GM18517 (cell line): ENCODE measurements at regions not wholly inside any gene's neighbourhood (a gene's known extent, or its start where the extent isn't known, plus 50 kb on each side); places are given as distances from the start of the nearest gene placed in this dataset.

Experiments used
- ATAC-seq: cut with Tn5 transposase; IDR thresholded peaks from one replicate; pipeline ENCODE4 v1.9.1; 2021; ENCODE audit warnings: mild to moderate bottlenecking, moderate library complexity; ENCODE audit not compliant: unreplicated experiment

DNA sequence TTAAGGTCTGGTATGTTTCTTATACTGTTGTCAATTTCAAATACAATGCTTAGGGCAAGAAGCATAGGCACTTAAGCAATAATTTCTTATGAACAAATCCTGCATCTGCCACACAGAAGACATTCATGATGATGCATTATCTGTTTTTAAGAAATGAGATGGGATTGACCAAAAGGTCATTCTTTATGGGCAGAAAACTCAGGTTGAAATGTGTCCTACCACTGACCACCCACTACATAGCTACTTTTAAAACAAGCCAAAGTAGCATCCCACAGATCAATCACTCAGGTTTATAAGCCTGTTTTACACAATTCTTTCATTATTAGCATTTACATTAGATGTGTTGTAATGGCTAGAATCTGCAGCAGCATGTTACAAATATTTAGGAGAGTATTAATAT lies 617.8 kb downstream of the PCDH7 start:
- no peak for ATAC-seq

DNA sequence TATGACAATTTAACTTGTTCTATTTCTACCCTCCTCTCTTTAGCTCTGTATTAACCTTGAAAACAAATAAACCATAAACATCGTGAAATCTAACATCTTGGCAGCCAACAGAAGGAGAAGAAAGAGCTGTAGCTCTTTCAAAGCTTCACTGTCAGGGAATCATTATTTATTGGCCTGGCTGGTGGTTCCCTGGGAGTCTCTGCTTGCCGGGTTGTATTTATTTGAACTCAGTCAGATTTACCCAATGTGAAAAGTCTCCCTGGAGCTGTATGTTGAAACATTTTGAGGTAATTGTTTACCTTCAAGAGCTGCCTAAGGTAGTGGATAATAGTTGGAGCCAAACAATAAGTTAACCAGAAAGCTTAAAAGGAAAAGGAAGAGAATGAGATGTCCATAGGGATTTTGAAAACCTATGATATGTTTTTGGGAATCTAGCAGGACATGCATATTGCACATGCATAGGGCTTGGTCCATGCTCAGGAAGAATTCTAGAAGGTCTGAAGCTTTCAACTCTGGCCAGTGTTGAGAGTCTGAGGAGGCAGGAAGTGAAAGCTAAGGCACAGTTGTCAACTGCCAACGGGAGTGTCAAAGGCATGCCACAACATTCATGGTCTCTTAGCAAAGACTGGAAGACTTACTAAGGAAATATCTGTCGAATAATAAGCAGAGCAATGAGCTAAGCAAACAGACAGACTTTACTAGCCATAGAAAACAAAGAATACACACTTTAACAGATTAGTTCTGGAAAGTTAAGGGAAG lies 621.6 kb downstream of the PCDH7 start:
- no peak for ATAC-seq

DNA sequence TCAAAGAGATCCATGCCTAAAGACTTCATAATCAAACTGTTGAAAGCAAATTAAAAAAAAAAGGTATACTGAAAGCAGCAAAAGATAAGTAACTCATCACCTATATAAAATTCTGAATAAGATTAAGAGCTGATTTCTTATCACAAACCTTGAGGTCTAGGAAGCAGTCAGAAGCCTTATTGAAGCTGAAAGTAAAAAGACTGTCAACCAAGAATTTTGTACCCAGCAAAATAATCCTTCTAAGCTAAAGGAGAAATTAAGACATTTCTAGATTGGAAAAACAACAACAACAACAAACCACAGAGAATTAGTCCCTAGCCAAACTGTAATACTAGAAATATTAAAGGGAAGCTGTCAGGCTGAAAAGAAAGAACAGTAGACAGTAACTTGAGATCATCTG lies 622.9 kb downstream of the PCDH7 start:
- no peak for ATAC-seq

DNA sequence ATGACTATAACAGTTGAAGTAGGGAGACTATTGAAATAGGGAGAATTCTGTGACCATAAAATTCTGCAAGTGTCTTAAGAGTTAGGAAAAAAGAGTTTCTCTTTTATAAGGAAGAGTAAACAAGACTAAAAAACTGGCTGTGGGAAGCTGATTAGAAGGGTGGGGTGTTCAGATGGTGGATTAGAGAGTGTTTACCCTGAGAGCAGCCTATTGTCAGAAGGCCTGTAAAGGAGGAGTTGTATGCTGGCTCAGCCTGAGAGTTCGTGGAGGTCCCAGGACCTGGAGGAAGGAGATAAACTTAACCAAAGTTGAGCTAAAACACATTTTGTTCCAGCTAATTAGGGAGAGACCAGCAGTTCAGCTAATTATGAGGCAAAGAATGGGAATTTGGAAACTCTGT lies 629.7 kb downstream of the PCDH7 start:
- no peak for ATAC-seq

DNA sequence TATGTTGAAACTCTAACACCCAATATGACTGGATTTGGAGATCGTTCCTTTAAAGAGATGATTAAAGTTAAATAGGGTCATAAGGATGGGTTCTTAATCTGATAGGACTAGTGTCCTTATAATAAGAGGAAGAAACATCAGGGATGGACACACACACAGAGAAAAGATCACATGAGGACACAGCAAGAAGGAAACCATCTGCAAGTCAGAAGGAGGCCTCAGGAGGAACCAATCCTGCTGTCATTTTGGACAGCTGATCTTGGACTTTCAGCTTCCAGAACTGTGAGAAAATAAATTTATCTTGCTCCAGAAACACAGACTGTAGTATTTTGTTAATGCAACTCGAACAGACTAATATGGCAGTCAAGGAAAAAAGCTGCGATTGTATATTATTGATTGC lies 631.5 kb downstream of the PCDH7 start:
- no peak for ATAC-seq

DNA sequence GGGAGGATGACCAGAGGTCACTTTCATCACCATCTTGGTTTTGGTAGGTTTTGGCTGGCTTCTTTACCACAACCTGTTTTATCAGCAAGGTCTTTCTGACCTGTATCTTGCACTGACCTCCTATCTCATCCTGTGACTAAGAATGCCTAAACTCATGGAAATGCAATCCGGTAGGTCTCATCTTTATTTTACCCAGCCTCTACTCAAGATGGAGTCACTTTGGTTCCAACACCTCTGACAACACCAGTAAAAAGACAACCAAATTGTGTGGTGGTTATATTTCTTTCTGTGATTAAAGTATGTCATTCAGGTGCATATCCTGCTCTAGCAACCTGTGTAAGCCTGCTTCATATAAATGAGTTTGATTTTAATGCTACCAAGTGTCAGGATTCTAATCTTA lies 636.7 kb downstream of the PCDH7 start:
- no peak for ATAC-seq

DNA sequence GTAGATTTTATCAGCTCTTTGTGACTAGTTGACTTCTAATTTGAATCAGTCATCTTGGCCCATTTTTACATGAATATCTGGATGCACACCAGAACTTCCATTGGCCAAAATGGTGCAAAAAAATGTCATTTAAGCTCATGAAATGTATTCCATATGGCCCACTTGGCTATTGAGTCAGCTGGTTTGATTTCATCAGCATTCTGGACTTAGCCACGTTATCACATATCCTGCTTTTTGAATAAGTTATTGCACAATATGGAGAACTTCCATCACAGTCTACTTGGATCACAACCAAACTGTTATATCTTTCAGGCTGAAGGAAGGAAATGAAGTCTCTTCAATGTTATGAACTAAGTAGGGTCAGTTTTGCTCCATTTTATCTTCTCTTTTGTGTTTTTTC lies 640.6 kb downstream of the PCDH7 start:
- ATAC-seq = no peak

DNA sequence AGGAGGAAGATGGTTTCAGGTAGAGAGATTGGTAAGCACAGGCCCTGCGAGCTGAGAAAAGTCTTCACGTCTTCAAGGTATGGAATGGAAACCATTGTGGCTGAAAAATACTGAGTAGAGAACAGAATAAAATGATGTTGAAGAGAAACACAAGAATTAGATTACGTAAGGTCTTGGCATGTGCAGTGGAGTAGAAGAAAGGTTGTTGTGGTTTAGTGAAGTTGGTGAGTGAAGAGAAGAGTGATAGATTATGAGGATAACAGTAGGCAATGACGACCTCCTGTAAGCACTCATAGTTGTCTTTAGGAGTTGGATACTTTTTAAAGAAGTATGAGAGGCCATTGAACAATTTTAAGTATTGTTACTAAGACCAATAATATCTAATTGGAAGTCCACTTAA lies 642.6 kb downstream of the PCDH7 start:
- ATAC-seq = no peak

DNA sequence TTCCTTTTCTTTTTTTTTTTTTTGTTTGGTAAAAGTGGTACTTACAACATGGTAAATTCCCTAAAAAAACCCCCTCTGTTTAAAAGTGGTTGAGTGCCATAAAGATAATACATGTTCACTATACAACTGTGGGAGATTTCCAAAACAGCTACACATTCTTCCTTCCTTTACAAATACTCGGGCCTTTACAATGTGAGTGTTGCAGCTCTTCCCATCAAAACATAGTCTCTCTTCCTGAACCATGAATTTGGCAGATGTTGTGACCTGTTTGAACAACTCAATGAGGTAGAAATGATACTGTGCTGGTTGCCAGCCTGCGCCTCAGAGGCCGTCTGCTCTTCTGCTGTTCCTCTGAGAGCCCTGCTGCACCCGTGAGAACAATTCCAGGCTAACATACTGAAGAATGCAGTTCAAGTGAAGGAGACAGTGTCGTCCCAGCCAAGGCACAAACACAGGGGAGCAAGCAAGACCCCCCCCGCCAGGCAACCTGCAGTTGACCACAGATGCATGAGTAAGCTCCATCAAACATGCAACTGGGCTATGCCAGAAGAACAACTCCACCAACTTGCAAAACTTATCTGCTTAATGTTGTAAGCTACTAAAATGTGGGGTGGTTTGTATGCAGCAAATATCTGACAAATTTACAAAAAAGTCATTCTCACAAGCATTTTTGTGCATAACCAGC lies 645.0 kb downstream of the PCDH7 start:
- no peak for ATAC-seq

DNA sequence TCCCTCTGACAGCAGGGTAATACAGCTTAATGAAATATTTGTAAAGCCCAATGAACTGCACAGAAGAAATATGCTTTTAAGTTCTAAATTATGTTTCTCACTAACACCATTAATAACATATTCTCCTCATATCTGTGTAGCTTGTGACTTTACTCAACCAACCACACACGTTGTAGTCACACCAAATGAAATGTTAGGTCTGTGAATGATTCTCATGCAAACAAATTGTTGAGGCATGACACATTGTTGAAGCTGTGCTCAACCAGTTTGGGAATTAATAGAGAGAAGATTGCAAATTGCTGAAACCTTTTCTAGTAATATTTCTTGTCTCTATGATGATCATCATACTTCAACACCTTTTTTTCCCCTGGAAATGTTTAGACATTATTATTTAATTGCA lies 645.9 kb downstream of the PCDH7 start:
- ATAC-seq = no peak

DNA sequence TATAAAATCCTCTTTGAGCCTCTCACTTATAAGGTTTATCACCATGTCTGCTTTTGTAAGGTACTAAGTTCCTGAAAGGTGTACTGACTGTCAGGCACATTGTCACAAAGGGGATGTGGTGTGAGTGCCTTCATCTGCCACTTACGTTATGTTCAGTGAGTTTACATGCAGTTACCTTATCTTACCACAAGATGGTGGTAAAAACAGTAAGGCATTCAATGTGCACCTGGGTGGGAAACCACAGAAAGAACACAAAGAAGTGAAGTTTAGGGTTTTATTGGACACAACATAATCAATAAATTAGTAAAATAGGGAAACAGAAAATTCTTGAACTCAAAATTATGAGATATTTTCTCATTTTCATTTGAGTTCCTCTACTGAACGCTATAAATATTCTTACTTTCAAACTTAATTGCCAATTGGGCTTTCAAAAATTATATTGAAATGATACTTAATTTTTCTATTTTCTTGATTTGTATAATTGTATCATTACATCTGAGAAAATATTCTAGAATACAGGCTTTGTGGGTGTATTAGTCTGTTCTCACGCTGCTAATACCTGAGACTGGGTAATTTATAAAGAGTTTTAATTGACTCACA lies 650.8 kb downstream of the PCDH7 start:
- ATAC-seq = peak; percentile 95

DNA sequence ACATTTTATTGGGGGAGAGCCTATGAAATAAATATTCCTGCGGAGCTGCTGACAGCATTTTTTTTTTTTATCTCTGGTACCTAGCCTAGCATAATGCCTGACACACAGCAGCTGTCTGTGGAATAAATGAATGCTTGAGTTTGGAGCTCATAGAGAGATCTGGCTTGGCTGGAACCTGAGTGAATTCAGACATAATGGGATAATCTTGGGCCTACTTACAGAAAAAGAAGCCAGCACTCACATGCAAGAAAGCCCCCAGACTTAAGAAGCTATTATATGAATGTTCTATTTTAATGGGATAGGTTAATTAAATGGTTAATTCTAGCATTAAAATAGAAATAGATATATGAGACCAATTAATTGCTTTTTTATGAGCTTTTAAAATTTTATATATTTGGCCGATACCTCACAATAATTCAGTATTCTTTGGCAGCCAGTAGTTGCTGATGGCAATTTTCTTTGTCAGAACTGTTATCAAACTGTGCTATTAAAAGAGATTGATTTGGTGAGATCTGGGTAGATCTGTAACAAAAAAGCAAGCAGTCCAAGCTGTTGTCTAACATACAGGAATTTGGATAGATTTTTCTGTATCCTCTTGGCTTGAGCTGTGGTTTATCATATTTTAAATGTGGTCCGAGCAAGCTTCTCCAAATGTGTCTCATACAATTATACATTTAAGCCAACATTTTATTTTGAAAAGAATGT lies 654.2 kb downstream of the PCDH7 start:
- ATAC-seq = no peak

DNA sequence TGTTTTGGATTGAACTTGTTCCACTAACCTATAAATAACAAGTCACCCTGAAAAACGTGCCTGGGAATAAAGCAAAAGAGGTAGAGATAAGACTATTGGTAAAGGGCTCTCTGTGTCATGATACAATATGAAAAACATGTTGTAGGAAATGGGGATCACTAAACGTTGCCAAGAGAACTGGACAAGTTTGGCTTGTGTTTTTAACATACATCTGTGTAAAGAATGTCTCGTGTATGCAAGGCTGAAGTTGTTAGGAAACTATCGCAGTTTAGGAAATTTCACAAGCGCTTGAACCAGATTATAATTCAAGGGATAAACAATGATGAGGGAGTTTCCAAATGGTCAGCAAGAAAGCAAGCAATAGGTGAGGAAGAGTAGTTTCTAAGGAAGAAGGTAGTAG lies 655.8 kb downstream of the PCDH7 start:
- ATAC-seq = no peak

DNA sequence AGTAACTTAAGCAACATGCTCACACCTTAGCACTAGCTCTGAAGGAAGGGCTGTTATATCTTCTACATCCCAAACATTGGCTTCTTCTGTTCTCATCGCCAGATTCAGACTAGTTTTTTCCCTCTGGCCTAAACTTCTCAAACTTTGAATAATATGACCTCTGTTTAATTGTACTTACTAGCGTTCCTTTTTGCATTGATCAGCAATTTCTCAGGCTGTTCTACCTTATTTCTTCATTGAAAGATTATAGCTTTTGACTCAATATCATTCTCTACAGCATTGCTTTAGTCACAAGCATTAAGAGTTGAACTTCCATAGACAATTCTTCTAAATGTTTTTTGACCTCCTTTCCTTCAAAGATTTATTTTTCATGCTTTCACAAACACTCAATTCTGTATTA lies 659.2 kb downstream of the PCDH7 start:
- ATAC-seq = no peak

DNA sequence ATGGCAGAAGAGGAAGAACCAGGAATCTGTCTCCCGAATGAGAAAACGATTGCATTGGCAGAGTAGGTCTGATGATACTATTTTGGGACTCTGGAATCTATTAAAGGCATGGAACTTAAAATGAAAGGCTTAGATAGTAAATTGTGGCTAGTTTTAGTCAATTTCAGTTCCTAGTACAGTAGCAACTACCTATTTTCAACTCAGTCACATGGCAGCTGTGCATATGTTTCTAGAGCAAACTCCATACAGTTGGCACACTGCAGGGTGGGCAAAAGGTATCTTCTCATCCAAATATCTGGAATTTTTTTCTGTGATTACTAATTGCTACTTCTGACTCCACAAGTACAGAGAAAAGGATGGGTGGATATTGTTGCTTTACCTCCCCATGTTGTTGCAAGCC lies 663.6 kb downstream of the PCDH7 start:
- ATAC-seq = no peak

DNA sequence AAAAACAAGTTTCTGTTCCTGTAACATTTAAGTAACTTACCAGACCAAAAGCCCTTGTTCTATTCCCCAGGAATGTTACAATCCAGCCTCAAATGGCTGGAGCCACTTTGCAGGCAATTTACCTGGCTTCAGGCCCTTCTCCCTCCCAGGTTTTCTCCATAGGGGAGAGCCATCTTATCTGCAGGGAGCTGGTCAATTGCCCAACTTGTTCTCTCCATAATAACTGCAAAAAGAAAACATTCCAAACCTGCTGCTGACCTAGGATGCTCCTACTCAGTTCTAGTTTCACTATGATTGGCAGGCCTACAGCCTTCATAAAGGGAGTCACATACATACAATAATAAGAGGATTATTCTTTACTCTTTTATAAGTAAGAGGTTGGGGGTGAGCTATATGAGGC lies 670.7 kb downstream of the PCDH7 start:
- ATAC-seq = no peak

DNA sequence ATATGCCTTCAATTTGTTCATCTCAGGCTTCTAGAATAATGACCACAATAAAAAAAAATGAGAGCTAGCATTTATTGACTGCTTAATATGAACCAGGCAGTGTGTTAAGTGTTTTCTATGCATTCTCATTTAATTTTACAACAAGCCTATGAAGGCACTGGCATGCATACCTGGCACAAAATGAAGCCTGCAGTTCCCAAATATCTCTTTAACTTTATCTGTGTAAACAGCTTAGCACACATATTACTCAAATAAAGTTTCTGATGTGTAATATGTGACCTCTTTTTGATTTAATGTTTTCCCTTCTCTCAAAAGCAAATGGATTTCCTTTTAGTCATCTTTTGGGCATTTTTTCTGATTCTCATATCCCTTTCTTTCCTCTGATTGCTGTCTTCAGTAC lies 671.8 kb downstream of the PCDH7 start:
- no peak for ATAC-seq

DNA sequence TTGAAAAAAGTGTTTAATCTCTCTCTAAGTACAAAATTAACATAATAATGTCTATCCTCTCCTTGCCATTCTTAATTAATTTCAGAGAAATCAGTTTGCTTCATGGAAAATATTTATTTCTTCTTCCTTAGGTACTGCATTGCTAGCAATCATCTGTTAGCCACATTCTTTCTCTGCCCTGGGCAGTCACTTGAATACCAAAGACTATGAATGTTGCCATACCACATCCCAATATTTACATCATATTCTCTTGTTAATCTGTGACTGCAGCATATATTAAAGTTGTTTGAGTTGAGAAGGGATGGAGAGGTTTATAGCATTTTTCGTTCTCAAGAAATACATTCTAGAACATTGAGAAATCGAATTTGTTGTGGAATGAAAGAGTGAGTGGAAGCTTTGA lies 672.8 kb downstream of the PCDH7 start:
- no peak for ATAC-seq

DNA sequence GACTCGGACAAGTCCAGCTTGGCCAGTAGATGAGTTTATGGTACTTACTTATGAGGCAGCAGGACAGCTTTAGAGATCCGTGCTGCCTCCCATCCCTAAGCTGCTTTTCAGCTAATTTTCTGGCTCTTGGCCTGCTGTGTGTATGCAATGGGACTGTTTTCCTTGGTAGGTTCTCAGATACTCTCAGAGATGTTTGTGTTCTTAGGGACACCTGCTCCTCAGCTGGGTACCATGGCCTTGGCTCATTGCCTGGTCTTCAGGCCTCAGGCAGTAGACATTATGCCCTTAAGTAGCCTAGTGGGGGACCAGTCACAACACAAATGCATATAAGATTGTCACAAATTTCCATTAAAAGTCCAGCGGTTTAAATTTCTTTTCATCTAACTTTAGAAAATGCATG lies 688.0 kb downstream of the PCDH7 start:
- ATAC-seq = no peak

DNA sequence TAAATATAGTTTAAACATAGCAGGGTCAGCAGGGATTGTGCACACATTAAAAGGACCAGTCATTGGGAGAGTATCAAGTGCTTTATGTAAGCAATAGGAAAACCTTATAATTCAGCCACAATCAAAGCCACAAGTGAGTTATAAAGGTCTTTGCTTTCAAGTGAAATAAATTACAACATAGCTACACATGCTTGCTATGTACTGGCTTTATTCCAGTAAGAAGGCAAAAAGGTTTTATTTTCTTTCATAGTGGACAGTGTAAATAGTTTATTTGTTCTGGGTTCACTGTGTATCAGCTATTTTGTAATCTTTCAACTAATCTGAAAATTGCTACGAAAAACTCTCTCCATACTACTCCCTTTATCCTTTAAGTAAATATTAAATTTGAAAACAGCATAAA lies 691.4 kb downstream of the PCDH7 start:
- ATAC-seq = no peak

DNA sequence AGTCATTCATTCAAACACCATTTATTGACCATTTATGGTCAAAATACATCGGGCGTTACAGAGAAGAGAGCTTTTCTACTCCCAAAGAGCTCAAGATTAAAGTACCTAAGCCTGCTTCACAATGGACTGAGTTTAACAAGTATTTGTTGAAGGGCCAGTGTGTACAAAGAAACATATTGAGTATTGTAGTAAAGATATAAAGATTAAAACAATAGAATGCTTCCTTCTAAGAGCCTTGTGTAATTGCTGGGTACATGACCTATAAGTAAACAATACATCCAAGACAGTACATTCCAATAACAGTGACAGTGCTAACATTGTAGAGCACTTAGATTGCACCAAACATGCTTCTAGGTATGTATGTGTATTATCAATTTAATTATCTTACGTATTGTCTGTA lies 695.5 kb downstream of the PCDH7 start:
- ATAC-seq = no peak

DNA sequence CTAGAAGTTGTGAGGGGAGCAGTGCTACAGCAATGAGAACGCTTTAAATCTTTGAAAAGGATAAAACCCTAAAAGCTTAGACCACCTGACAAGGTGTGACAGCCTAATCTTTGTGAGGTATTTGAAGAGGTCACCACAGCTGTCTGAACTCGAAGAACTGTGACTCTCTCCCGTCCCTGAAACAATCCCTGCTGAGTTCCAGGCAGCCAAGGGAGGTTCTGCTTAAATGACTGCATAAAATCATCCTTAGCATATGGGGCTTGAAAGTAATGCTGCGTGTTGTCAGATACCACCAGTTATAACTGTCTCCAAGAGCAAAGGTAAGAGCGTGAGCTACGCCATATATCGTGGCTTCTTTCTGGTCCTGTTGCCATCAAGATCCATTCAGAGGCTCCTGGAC lies 696.3 kb downstream of the PCDH7 start:
- ATAC-seq = no peak
